ENCODE measurements at regions not wholly inside any gene's neighbourhood (a gene's known extent, or its start where the extent isn't known, plus 50 kb on each side); places are given as distances from the start of the nearest gene placed in this dataset.

DNA sequence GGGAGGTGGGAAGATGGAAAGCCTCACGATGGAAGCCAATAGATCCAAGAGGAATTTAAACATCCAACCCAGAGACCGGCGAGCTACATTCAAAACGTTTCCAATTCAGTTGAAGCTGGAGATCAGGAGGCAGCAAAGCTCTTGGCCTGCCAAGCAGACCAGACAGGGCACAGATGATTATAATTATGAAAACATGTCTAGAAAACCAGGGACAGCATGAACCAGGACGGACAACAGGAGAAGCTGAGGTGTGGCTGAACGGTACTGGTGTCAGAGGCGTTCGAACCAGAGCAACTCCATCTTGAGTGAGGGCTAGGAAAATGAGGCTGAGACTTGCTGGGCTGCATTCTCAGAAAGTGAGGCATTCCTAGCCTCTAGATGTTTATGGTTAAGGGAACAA is 102.2 kb upstream of the CCDC150 start:
- TF ChIP-seq, protein P1, sequence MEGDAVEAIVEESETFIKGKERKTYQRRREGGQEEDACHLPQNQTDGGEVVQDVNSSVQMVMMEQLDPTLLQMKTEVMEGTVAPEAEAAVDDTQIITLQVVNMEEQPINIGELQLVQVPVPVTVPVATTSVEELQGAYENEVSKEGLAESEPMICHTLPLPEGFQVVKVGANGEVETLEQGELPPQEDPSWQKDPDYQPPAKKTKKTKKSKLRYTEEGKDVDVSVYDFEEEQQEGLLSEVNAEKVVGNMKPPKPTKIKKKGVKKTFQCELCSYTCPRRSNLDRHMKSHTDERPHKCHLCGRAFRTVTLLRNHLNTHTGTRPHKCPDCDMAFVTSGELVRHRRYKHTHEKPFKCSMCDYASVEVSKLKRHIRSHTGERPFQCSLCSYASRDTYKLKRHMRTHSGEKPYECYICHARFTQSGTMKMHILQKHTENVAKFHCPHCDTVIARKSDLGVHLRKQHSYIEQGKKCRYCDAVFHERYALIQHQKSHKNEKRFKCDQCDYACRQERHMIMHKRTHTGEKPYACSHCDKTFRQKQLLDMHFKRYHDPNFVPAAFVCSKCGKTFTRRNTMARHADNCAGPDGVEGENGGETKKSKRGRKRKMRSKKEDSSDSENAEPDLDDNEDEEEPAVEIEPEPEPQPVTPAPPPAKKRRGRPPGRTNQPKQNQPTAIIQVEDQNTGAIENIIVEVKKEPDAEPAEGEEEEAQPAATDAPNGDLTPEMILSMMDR (IDR thresholded peaks at IDR 0.05) = no peak
- TF ChIP-seq POLR2A (IDR thresholded peaks at IDR 0.05) = no peak
- no peak for TF ChIP-seq EP300 (IDR thresholded peaks at IDR 0.05)
- intact Hi-C loops (cut with DNase I) = no loop called here
- DNase-seq = no peak

DNA sequence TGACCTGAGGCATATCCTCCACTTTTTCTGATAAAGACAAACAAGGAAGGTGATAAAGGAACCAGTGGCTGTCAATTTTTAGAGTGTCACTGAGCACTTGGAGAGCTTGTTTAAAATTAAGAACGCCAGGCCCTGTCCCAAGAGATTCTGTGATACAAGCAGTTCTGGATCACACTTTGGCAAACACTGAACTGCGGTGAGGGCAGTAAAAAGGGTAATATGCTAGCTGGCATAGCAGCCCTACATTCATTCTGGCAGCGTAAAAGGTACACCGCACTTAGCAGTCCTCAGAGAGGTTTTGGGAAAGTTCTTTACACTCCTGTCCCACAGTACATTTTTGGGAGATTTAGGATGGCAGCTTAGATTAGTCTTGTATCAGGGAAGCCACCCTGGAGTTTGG is 101.3 kb upstream of the CCDC150 start:
- Histone ChIP-seq H3K27me3 (no peaks in the 10 kb centered on the region), H3K4me1 (ENCODE audit: insufficient read depth) (no peaks in the 10 kb centered on the region), H3K9me3 (no peaks in the 10 kb centered on the region), H3K4me3 (no peak overlapping the region), H3K27ac (no peak overlapping the region), H3K36me3 (no peaks in the 10 kb centered on the region)
- DNase-seq = no peak
- TF ChIP-seq POLR2A (IDR thresholded peaks at IDR 0.05) (no peak), EP300 (IDR thresholded peaks at IDR 0.05) (no peak)
- TF ChIP-seq, protein P1 (IDR thresholded peaks at IDR 0.05) = no peak
- intact Hi-C loops (cut with DNase I) = no loop called here
- WGBS, 3 donors = 89 to 92% (median 91%) methylated on average over 4 of the region's 4 CpGs

More for the DNA sequence above, 102.2 kb upstream of the CCDC150 start:
- 80 to 83% (median 81%) methylated on average over 8 of the region's 8 CpGs for WGBS, 3 donors
- H3K36me3 ChIP-seq = no peaks in the 10 kb centered on the region
- H3K4me1 ChIP-seq (ENCODE audit: insufficient read depth) = no peaks in the 10 kb centered on the region
- H3K27me3 ChIP-seq = no peaks in the 10 kb centered on the region
- H3K4me3 ChIP-seq = no peak overlapping the region
- no peaks in the 10 kb centered on the region for H3K9me3 ChIP-seq
- H3K27ac ChIP-seq = no peak overlapping the region

DNA sequence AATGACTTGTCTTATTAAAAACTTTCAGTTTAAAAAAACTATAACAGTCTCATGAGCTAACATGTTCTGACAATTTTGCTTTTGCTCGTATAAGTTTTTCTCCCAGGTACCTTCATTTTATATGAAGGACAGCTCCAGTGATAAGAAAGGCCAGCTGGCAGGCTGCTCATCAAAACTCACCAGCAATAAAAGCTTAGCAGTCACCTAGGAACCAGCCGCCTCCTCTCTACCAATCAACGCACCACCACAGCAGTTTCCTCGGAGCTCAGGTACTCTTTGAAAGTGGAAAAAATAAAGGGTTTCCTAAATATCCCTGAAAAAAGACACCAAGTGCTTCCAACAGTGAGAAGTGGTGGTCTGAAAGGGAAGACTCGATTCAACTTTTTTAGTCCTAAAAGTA is 100.9 kb upstream of the CCDC150 start:
- Histone ChIP-seq H3K4me3 (no peak overlapping the region), H3K36me3 (no peaks in the 10 kb centered on the region), H3K4me1 (ENCODE audit: insufficient read depth) (no peaks in the 10 kb centered on the region), H3K27me3 (no peaks in the 10 kb centered on the region), H3K27ac (no peak overlapping the region), H3K9me3 (no peaks in the 10 kb centered on the region)
- no peak for DNase-seq
- WGBS, 3 donors = 86 to 93% (median 87%) methylated on average over 5 of the region's 5 CpGs
- intact Hi-C loops (cut with DNase I) = no loop called here
- no peak for TF ChIP-seq POLR2A (IDR thresholded peaks at IDR 0.05)
- TF ChIP-seq EP300 (IDR thresholded peaks at IDR 0.05) = no peak
- TF ChIP-seq, protein P1 (IDR thresholded peaks at IDR 0.05) = no peak

DNA sequence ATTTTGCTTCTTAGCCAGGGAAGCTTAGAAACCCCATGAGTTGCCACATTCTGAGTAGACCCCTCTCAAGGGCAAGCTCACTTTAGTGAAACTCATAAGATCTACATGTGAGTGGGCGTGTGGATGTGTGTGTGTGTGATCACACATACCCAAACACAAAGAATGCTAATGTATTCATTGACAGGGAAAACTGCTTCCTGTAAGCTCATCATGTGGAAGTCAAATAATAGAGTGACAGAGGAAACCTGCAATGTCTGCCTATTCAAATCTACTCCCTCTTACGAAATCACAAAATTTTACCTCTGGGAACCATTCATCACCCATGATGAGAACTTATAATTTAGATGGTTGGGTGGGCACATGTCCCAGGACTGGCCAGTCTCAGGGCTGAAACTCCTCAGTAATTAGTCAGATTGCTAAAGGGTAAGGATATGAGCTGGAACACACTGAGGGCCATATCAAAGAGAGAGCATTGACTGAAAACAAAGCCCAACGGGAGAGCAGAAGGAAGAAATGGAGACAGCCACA is 94.5 kb upstream of the CCDC150 start:
- Histone ChIP-seq H3K36me3 (no peaks in the 10 kb centered on the region), H3K4me1 (ENCODE audit: insufficient read depth) (no peaks in the 10 kb centered on the region), H3K27ac (no peak overlapping the region), H3K9me3 (no peaks in the 10 kb centered on the region), H3K27me3 (no peaks in the 10 kb centered on the region), H3K4me3 (no peak overlapping the region)
- TF ChIP-seq, protein P1 (IDR thresholded peaks at IDR 0.05) = no peak
- TF ChIP-seq POLR2A (IDR thresholded peaks at IDR 0.05) = no peak
- TF ChIP-seq EP300 (IDR thresholded peaks at IDR 0.05) = no peak
- intact Hi-C loops (cut with DNase I) = no loop called here
- 76 to 82% (median 81%) methylated on average over 3 of the region's 3 CpGs for WGBS, 3 donors
- DNase-seq = no peak

Measured in ovary (tissue), 7 donors.